Breast epithelium (tissue), 3 donors: ENCODE measurements at regions not wholly inside any gene's neighbourhood (a gene's known extent, or its start where the extent isn't known, plus 50 kb on each side); places are given as distances from the start of the nearest gene placed in this dataset.

ENCODE experiments used
- POLR2A ChIP-seq: fragments of 450-650 bp; IDR thresholded peaks from one replicate; pipeline ENCODE4 v1.6.1; 2016; ENCODE audit warnings: antibody characterized with exemption, mild to moderate bottlenecking, moderate library complexity
- POLR2AphosphoS5 ChIP-seq, 3 donors: sonication (generic); formaldehyde crosslinking; IDR thresholded peaks; one replicate each; pipeline ENCODE4 v1.6.1; 2017; ENCODE audit warnings: antibody characterized with exemption in 3 of 3
- TF ChIP-seq, protein P1 (sequence below), 3 donors: fragments of 450-650 bp; IDR thresholded peaks; one replicate each; pipeline ENCODE4 v1.5.1; 2016 to 2017; ENCODE audit warnings: antibody characterized with exemption in 3 of 3, mild to moderate bottlenecking in 3 of 3, moderate library complexity in 3 of 3

DNA sequence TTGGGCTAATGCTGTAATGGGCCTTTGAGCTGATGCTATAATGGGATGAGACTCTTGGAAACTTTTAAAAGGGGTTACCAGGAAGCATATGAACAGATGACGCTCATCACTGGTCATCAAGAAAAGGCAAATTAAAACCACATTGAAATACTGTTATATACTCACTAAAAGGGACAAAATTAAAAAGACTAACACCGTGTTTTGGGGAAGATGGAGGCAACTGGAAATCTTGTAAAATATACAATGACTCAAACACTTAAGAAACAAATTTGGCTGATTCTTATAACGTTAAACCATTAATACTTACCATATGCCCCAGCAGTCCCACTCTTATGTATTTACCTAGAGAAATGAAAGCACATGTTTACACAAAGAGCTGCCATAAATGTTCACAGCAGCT is 207.2 kb upstream of the GPRIN3 start:
- TF ChIP-seq, protein P1, sequence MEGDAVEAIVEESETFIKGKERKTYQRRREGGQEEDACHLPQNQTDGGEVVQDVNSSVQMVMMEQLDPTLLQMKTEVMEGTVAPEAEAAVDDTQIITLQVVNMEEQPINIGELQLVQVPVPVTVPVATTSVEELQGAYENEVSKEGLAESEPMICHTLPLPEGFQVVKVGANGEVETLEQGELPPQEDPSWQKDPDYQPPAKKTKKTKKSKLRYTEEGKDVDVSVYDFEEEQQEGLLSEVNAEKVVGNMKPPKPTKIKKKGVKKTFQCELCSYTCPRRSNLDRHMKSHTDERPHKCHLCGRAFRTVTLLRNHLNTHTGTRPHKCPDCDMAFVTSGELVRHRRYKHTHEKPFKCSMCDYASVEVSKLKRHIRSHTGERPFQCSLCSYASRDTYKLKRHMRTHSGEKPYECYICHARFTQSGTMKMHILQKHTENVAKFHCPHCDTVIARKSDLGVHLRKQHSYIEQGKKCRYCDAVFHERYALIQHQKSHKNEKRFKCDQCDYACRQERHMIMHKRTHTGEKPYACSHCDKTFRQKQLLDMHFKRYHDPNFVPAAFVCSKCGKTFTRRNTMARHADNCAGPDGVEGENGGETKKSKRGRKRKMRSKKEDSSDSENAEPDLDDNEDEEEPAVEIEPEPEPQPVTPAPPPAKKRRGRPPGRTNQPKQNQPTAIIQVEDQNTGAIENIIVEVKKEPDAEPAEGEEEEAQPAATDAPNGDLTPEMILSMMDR (IDR thresholded peaks at IDR 0.05) = no peak
- TF ChIP-seq POLR2AphosphoS5 (IDR thresholded peaks at IDR 0.05) (no peak), POLR2A (no peak)
